AG04450 (cell line): ENCODE measurements at regions not wholly inside any gene's neighbourhood (a gene's known extent, or its start where the extent isn't known, plus 50 kb on each side); places are given as distances from the start of the nearest gene placed in this dataset.

Experiments
- CTCF ChIA-PET: fragments of 300-600, 350-600 bp; formaldehyde crosslinking; extraction: SDS; loops from one replicate; lab custom pipeline; 2022; ENCODE audit warnings: antibody characterized with exemption, inconsistent platforms; lab: Charles Lee
- POLR2A ChIA-PET: fragments of 350-600 bp; formaldehyde crosslinking; extraction: SDS; loops from one replicate; lab custom pipeline; 2021; ENCODE audit warnings: antibody characterized with exemption, inconsistent platforms; lab: Yijun Ruan, JAX
- DNase-seq: peaks from one replicate; pipeline ENCODE4 v3.0.0-alpha.2; 2011; ENCODE audit warnings: low read depth, low spot score
- H3K27ac ChIP-seq: one replicate; pipeline ENCODE4 v1.5.1; 2012; ENCODE audit warnings: low read depth, low read length, control low read depth
- H3K27me3 ChIP-seq: one replicate; pipeline ENCODE4 v1.6.0; 2012; ENCODE audit warnings: low read length; ENCODE audit not compliant: control insufficient read depth, insufficient read depth
- H3K4me3 ChIP-seq: 2 replicates; pipeline ENCODE4 v1.5.1; 2011; ENCODE audit warnings: mild to moderate bottlenecking, low read depth, low read length, control low read depth
- H3K9me3 ChIP-seq: 2 replicates; pipeline ENCODE4 v1.5.1; 2012; ENCODE audit warnings: low read length; ENCODE audit not compliant: control insufficient read depth, insufficient read depth
- TF ChIP-seq, protein P1 (sequence below): IDR thresholded peaks from 2 replicates; pipeline ENCODE4 v1.5.1; 2011; ENCODE audit warnings: low read depth, low read length, control low read depth, inconsistent platforms

DNA sequence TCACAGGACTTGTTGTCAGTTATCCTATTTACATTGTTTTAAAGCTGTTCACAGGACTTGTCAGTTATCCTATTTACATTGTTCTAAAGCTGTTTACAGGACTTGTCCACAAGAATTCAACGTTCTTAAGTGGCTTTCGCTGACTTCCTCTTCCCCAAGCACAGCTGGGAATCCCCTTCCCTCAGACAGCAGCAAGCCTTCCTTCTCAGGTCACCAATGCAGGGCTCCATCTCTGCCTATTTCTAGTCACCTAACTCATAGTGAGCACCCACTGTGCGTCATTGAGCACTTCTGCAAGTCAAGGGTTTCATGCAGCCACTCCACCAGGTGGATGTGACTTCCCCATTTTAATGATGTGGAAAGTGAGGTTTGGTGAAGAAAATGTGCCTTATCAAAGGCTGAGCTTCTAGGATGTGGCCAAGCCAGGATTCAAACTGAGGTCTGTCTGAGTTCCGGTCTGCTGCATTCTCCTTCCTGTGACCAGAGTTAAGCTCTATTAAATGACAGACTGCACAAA is 109.8 kb upstream of the ZNF462 start:
- DNase-seq, result no peak
- Histone ChIP-seq H3K27me3 (no peaks in the 10 kb centered on the region), H3K4me3 (no peak overlapping the region), H3K9me3 (no peaks in the 10 kb centered on the region), H3K27ac (no peak overlapping the region)
- TF ChIP-seq, protein P1, sequence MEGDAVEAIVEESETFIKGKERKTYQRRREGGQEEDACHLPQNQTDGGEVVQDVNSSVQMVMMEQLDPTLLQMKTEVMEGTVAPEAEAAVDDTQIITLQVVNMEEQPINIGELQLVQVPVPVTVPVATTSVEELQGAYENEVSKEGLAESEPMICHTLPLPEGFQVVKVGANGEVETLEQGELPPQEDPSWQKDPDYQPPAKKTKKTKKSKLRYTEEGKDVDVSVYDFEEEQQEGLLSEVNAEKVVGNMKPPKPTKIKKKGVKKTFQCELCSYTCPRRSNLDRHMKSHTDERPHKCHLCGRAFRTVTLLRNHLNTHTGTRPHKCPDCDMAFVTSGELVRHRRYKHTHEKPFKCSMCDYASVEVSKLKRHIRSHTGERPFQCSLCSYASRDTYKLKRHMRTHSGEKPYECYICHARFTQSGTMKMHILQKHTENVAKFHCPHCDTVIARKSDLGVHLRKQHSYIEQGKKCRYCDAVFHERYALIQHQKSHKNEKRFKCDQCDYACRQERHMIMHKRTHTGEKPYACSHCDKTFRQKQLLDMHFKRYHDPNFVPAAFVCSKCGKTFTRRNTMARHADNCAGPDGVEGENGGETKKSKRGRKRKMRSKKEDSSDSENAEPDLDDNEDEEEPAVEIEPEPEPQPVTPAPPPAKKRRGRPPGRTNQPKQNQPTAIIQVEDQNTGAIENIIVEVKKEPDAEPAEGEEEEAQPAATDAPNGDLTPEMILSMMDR, result no peak
- POLR2A ChIA-PET, result no interaction called here
- CTCF ChIA-PET, result no interaction called here

DNA sequence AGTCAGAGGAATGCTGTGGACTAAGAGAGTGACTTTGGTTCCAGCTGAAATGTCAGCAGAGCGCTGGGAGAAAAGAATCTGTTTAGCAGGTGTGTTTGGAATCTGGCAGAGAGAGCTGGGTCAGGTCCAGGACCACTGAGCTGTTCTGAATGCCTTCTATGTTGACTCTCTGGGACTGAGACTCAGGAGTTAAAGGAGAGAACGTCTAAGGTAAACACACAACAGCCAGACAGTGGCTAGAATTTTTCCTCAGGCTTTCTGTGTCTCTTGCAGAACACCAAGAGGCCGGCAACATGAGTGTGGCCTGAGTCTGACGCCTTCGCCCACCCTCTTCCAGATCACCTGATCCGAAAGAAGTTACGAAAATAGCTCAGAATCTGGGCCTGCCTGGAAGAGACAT is 107.2 kb upstream of the ZNF462 start:
- no peak for DNase-seq
- Histone ChIP-seq H3K27ac (no peak overlapping the region), H3K27me3 (no peaks in the 10 kb centered on the region), H3K9me3 (no peaks in the 10 kb centered on the region), H3K4me3 (no peak overlapping the region)
- TF ChIP-seq, protein P1, result no peak
- ChIA-PET CTCF (no interaction called here), POLR2A (no interaction called here)

DNA sequence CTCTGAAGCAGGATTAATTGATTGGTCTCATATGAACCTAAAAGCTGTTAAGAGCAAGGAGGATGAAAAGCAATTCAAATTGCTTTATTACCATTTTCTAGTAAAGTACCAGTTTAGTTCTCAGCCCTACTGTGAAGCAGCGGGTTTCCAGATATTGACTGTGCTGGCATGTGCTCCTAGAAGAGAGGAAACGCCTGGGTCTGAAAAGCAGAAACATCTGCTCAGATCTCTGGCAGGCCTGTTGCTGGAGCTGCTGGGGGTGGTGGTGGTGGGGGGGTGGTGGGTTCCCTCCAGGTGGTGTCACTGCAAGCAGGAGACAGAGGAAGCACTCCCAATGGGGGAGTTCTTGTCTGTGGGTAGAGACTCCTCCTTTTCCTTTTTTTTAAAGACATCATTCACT is 105.5 kb upstream of the ZNF462 start:
- Histone ChIP-seq H3K27ac (no peak overlapping the region), H3K27me3 (no peaks in the 10 kb centered on the region), H3K9me3 (no peaks in the 10 kb centered on the region), H3K4me3 (no peak overlapping the region)
- CTCF ChIA-PET, result no interaction called here
- TF ChIP-seq, protein P1, result no peak
- DNase-seq, result no peak
- POLR2A ChIA-PET, result no interaction called here

DNA sequence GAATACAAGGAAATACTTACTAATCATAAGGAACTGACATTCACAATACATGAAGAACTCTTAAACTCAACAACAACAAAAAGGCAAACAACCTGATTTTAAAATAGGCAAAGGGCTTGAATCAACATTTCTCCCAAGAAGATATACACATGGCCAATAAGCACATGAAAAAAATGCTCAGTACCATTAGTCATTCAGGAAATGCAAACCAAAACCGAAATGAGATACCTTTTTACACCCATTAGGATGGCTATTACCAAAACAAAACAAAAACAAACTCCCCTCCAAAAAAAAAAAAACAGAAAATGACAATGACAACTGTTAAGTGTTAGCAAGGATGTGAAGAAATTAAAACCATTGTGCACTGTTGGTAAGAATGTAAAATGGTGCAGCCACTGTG is 104.1 kb upstream of the ZNF462 start:
- no peaks in the 10 kb centered on the region for H3K27me3 ChIP-seq

DNA sequence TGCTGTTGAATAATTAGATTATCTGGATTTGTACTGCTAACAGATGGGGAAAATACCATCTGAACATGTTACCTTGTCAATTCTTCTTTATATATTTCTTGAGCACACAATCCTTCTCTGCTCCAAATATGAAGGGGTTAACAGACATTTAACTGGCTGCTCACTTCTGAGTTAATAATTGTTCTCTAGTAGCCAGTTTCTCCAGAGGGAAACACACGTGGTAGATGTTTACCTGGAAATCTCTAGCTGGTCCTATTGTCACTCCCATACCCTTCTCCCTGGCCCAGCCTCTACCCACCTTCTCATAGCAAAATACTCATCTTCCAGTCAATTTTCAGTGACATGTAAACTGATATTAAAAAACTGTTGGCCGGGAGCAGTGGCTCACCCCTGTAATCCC is 101.5 kb upstream of the ZNF462 start:
- POLR2A ChIA-PET, result no interaction called here

More for the DNA sequence above, 104.1 kb upstream of the ZNF462 start:
- DNase-seq, result no peak
- ChIA-PET CTCF (no interaction called here), POLR2A (no interaction called here)
- no peaks in the 10 kb centered on the region for H3K9me3 ChIP-seq
- H3K27ac ChIP-seq, result no peak overlapping the region
- TF ChIP-seq, protein P1, result no peak
- no peak overlapping the region for H3K4me3 ChIP-seq

More for the DNA sequence above, 101.5 kb upstream of the ZNF462 start:
- H3K9me3 ChIP-seq, result no peaks in the 10 kb centered on the region
- no peak for DNase-seq
- H3K27ac ChIP-seq, result no peak overlapping the region
- no peak overlapping the region for H3K4me3 ChIP-seq
- CTCF ChIA-PET, result interaction anchor here (1.1 kb wide), 1 partner anchor 410 kb away, joined by 3 read pairs; no protein-coding TSS in a partner anchor
- TF ChIP-seq, protein P1, result no peak
- no peaks in the 10 kb centered on the region for H3K27me3 ChIP-seq
